PC-3 (cell line): ENCODE measurements at regions not wholly inside any gene's neighbourhood (a gene's known extent, or its start where the extent isn't known, plus 50 kb on each side); places are given as distances from the start of the nearest gene placed in this dataset.

Experiments
- CTCF ChIP-seq: fragments of 300-600 bp; sonication (generic); conservative IDR thresholded peaks from 2 replicates; pipeline ENCODE4 v1.5.1; 2017; ENCODE audit warnings: antibody characterized with exemption, low read depth, mild to moderate bottlenecking, low read length
- EZH2 ChIP-seq: fragments of 300-600 bp; sonication (generic); IDR thresholded peaks from one replicate; pipeline ENCODE4 v1.6.1; 2017; ENCODE audit warnings: antibody characterized with exemption, mild to moderate bottlenecking, low read length; ENCODE audit not compliant: unreplicated experiment
- EZH2phosphoT487 ChIP-seq: fragments of 300-600 bp; sonication (generic); IDR thresholded peaks from 2 replicates; pipeline ENCODE4 v1.6.1; 2018; ENCODE audit warnings: mild to moderate bottlenecking, antibody characterized with exemption, low read length, borderline replicate concordance

DNA sequence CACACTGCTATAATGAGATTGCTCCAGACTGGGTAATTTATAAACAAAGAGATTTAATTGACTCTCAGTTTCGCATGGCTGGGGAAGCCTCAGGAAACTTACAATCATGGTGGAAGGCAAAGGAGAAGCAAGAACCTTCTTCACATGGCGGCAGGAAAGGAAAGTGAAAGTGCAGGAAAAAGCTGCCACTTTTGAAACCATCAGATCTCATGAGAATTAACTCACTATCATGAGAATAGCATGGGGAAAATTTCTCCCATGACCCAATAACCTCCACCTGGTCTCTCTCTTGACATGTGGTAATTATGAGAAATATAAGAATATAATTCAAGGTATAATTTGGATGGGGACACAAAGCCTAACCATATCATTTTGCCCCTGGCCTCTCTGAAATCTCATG, 884.2 kb downstream of the GLUD2 start:
- TF ChIP-seq CTCF (no peak), EZH2 (no peak), EZH2phosphoT487 (no peak)
